Mucosa of stomach (tissue), 1 donor: ENCODE measurements at regions not wholly inside any gene's neighbourhood (a gene's known extent, or its start where the extent isn't known, plus 50 kb on each side); places are given as distances from the start of the nearest gene placed in this dataset.
A peak's percentile ranks its signal among the peaks of the same experiment; 100 is the strongest.
"Not testable (repeated sequence)": the region's sequence is repeated elsewhere in the genome, so short reads cannot be mapped to it uniquely, and the experiment has no call there.

Experiments
- H3K27me3 ChIP-seq: one replicate; pipeline ENCODE4 v1.7.0; 2013; ENCODE audit warnings: mild to moderate bottlenecking, low read length; ENCODE audit not compliant: control insufficient read depth, insufficient read depth
- H3K36me3 ChIP-seq: one replicate; pipeline ENCODE4 v1.7.0; 2013; ENCODE audit warnings: low read length; ENCODE audit not compliant: control insufficient read depth, insufficient read depth
- H3K4me1 ChIP-seq: one replicate; pipeline ENCODE4 v1.7.0; 2013; ENCODE audit warnings: mild to moderate bottlenecking, low read length; ENCODE audit not compliant: control insufficient read depth, insufficient read depth
- H3K4me3 ChIP-seq: one replicate; pipeline ENCODE4 v1.7.0; 2013; ENCODE audit warnings: low read length
- H3K9ac ChIP-seq: one replicate; pipeline ENCODE4 v1.7.0; 2013; ENCODE audit warnings: mild to moderate bottlenecking, low read length, moderate library complexity
- H3K9me3 ChIP-seq: one replicate; pipeline ENCODE4 v1.7.0; 2013; ENCODE audit warnings: mild to moderate bottlenecking, low read length, moderate library complexity; ENCODE audit not compliant: control insufficient read depth
- donor health status: Pancreatic carcinoma.

DNA sequence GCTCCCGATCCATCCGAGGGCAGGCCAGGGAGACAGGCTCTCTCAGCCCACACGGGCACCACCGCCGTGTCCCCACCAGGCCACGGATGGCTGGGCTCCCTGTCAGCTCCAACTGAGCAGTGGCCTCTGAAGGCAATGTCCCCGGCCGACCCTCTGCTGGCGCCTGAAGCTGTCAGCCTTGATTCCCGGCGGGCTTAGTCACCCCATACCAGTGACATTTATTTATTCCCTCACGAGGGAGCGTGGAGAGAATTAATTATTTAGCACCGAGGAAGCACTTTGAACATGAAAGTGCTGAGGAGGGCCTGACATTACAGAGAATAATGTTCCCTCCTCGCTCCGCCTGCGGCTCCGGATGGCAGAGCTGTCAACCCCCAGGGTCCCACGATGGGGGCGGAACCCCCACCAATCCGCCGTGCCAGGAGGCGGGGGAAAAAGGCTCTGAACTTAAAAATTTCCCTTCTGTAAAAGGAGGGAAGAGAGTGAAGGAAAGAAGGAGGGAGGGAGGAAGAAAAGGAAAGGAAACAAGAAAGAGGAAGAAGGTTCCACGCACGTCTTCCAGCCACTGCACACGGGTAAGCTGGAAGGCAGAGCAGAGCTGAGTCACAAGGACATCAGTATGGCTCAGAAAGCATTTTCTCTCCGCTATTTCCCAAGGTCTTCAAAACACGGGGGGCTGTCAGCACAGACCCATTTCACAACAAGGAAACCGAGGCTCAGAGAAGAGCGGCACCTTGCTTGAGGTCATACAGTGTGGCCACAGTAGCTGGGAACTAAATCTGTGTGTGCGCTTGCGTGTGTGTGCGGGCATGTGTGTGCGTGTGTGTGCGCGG, 108.7 kb upstream of the NCOR2 start:
- H3K4me1 ChIP-seq: peaks cover 13% of the 10 kb centered on the region
- H3K36me3 ChIP-seq: no peaks in the 10 kb centered on the region
- peak overlapping the region; percentile 29 for H3K9ac ChIP-seq
- no peaks in the 10 kb centered on the region for H3K27me3 ChIP-seq
- no peak overlapping the region for H3K4me3 ChIP-seq
- no peaks in the 10 kb centered on the region for H3K9me3 ChIP-seq

DNA sequence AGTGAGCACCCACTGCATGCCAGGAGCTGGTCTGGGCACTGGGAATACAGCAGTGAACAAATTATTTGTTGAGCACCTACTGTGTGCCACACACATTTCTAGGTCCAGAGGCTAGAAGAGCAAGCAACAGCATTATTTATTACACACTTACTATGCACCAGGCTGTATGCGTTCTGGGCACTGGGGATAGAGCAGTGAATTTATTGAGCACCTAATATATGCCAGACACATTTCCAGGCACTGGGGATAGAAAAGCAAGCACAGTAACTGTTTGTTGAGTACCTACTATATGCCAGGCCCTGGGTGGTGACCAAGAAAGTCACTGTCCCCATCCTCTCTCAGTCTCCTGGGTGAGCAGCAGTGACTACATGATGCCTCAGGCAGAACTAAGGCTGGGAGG, 107.5 kb upstream of the NCOR2 start:
- no peaks in the 10 kb centered on the region for H3K9me3 ChIP-seq
- H3K36me3 ChIP-seq: no peaks in the 10 kb centered on the region
- H3K27me3 ChIP-seq: no peaks in the 10 kb centered on the region
- peaks cover 13% of the 10 kb centered on the region for H3K4me1 ChIP-seq
- H3K4me3 ChIP-seq: no peak overlapping the region
- no peak overlapping the region for H3K9ac ChIP-seq

DNA sequence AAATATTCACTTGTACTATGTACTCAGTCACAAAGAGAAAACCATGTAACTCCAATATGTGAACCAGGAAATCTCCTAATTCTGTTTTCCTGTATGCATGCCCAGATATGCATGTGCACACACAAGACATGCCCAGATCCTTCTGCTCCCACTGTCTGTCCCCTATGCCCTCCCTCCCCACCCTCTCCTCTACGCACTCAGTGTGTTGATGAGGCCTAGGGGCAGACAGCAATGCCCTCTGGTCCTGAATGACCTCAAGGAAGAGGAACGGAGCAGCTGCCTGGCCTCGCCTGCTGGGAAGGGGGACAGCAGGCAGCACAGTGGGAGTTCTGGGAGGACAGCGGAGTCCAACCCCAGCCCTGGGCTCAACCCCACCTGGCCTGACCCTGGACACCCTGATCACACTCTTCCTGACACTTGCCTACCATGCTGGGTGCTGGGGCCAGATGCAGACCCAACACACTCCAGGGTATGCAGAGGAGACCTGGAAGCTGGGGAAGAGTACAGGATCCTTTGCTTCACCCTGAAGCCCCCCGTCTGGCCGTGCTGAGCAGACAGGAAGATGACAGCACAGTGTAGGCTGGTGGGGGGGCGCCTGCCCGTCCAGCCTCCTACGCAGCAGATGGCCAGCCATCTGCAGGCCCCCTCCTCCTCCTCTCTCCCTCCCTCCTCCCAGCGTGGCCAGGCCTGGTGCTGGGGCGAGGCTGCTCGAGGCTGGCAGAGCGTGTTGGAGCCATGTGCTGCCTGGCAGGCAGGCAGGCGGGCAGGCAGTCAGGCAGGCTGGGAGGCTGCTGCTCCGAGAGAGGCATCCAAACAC, 106.6 kb upstream of the NCOR2 start:
- Histone ChIP-seq H3K9ac (no peak overlapping the region), H3K36me3 (no peaks in the 10 kb centered on the region)

DNA sequence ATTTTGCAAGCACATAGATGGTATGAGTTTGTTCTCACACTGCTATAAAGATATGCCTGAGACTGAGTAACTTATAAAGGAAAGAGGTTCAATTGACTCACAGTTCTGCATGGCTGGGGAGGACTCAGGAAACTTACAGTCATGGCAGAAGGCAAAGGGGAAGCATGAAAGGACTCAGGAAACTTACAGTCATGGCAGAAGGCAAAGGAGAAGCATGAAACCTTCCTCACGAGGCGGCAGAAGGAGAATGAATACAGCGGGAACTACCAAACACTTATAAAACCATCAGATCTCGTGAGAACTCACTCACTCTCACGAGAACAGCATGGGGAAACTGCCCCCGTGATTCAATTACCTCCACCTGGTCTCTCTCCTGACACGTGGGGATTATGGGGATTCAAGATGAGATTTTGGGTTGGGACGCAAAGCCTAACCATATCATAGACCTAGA, 101.9 kb upstream of the NCOR2 start:
- not testable (repeated sequence) for H3K9me3 ChIP-seq

More for the DNA sequence above, 106.6 kb upstream of the NCOR2 start:
- Histone ChIP-seq H3K4me3 (no peak overlapping the region), H3K27me3 (no peaks in the 10 kb centered on the region), H3K9me3 (no peaks in the 10 kb centered on the region), H3K4me1 (peaks cover 13% of the 10 kb centered on the region)

GRCh38 chr12:124668602-124669001, 101.2 kb upstream of the NCOR2 start:
- Histone ChIP-seq H3K9me3 (no peaks in the 10 kb centered on the region), H3K4me1 (peaks cover 17% of the 10 kb centered on the region), H3K36me3 (no peaks in the 10 kb centered on the region), H3K9ac (no peak overlapping the region), H3K27me3 (no peaks in the 10 kb centered on the region), H3K4me3 (no peak overlapping the region)

More for the DNA sequence above, 101.9 kb upstream of the NCOR2 start:
- not testable (repeated sequence) for H3K27me3 ChIP-seq, H3K4me3 ChIP-seq, H3K36me3 ChIP-seq, H3K9ac ChIP-seq
- peaks cover 21% of the 10 kb centered on the region for H3K4me1 ChIP-seq

- Histone ChIP-seq H3K27me3 (no peaks in the 10 kb centered on the region), H3K36me3 (no peaks in the 10 kb centered on the region), H3K4me1 (peaks cover 17% of the 10 kb centered on the region), H3K4me3 (no peak overlapping the region), H3K9ac (no peak overlapping the region), H3K9me3 (no peaks in the 10 kb centered on the region)
Measured at GRCh38 chr12:124667506-124668326, 100.3 kb upstream of the NCOR2 start.

GRCh38 chr12:124666722-124667259, 99.4 kb upstream of the NCOR2 start:
- no peaks in the 10 kb centered on the region for H3K27me3 ChIP-seq
- no peaks in the 10 kb centered on the region for H3K36me3 ChIP-seq
- no peak overlapping the region for H3K4me3 ChIP-seq
- H3K9ac ChIP-seq: no peak overlapping the region
- H3K9me3 ChIP-seq: no peaks in the 10 kb centered on the region
- peaks cover 17% of the 10 kb centered on the region for H3K4me1 ChIP-seq

- H3K36me3 ChIP-seq: no peaks in the 10 kb centered on the region
- no peak overlapping the region for H3K4me3 ChIP-seq
- peaks cover 17% of the 10 kb centered on the region for H3K4me1 ChIP-seq
- no peaks in the 10 kb centered on the region for H3K9me3 ChIP-seq
- H3K27me3 ChIP-seq: no peaks in the 10 kb centered on the region
- H3K9ac ChIP-seq: no peak overlapping the region
Measured at GRCh38 chr12:124665511-124665910, 98.1 kb upstream of the NCOR2 start.

- no peaks in the 10 kb centered on the region for H3K9me3 ChIP-seq
Measured at GRCh38 chr12:124664395-124665111, 97.1 kb upstream of the NCOR2 start.

GRCh38 chr12:124663771-124664366, 96.5 kb upstream of the NCOR2 start:
- H3K9me3 ChIP-seq: no peaks in the 10 kb centered on the region

More at GRCh38 chr12:124664395-124665111, 97.1 kb upstream of the NCOR2 start:
- H3K9ac ChIP-seq: no peak overlapping the region
- H3K36me3 ChIP-seq: no peaks in the 10 kb centered on the region
- no peaks in the 10 kb centered on the region for H3K27me3 ChIP-seq
- H3K4me3 ChIP-seq: no peak overlapping the region
- H3K4me1 ChIP-seq: peaks cover 17% of the 10 kb centered on the region

DNA sequence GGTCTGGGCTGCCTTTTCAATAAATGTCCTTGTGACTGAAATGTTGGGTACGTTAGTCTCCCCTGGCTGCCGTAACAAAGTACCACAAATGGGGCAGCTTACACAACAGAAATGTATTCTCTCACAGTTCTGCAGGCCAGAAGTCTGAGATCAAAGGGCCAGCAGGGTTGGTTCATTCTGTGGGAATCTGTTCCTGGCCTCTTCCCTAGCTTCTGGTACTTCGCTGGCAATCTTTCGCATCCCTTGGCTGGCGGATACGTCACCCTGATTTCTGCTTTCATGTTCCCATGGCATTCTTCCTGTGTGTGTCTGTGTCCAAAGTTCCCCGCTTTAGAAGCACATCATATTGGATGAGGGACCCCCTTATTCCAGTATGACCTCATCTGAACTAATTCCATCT, 95.8 kb upstream of the NCOR2 start:
- Histone ChIP-seq H3K9ac (no peak overlapping the region), H3K9me3 (no peaks in the 10 kb centered on the region), H3K36me3 (no peaks in the 10 kb centered on the region), H3K4me1 (peaks cover 9% of the 10 kb centered on the region), H3K4me3 (no peak overlapping the region), H3K27me3 (no peaks in the 10 kb centered on the region)

More at GRCh38 chr12:124663771-124664366, 96.5 kb upstream of the NCOR2 start:
- Histone ChIP-seq H3K27me3 (no peaks in the 10 kb centered on the region), H3K9ac (no peak overlapping the region), H3K4me1 (peaks cover 15% of the 10 kb centered on the region), H3K36me3 (no peaks in the 10 kb centered on the region), H3K4me3 (no peak overlapping the region)
